ENCODE measurements at regions not wholly inside any gene's neighbourhood (a gene's known extent, or its start where the extent isn't known, plus 50 kb on each side); places are given as distances from the start of the nearest gene placed in this dataset.

- no peak for TF ChIP-seq POLR2A (IDR thresholded peaks at IDR 0.05)
- TF ChIP-seq CTCF (IDR thresholded peaks at IDR 0.05) = no peak
These were observed 2053.6 kb upstream of the PRR20A start for GRCh38 chr13:55087085-55087484.
